Loucy (cell line): ENCODE measurements at regions not wholly inside any gene's neighbourhood (a gene's known extent, or its start where the extent isn't known, plus 50 kb on each side); places are given as distances from the start of the nearest gene placed in this dataset.

Source experiments
- EZH2phosphoT487 ChIP-seq: fragments of 200-600 bp; IDR thresholded peaks from 2 replicates; pipeline ENCODE4 v1.6.1; 2018; ENCODE audit warnings: antibody characterized with exemption, mild to moderate bottlenecking, moderate library complexity, borderline replicate concordance
- TF ChIP-seq, protein P1 (sequence below): fragments of 200-600 bp; sonication (generic); conservative IDR thresholded peaks from 2 replicates; pipeline ENCODE4 v1.5.1; 2014; ENCODE audit warnings: mild to moderate bottlenecking, antibody characterized with exemption, low read length

DNA sequence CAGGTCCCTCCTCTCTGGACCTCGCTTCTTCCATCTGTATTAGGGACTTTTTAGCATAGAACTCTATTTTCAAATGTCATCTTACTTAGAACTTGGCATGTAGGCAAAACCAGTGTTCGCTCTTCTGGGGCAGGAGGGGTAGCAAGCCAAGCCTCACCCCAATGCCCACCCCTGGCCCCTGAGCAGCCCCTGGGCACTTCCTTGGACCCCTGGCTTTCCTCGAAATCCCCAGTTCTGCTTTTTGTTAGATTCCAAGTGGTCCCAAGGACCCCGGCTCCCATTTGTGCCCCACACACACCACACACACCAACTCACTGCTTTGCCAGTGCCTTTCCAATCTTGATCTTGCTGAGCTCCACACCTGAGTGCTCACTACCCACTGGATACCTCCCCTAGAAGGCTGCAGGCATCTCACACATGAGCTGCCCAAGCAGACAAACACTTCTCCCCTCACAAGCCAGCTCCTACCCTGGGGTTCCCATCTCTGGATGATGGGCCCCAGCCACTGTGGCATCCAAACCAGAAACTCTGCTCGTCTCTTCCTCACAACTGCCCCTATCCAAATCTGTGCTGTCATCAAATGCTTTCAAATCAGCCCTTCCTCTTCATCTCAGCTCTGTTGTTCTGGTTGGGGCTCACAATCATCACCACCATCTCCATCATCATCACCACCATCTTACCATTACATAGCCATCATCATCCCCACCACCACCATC is 167.9 kb upstream of the ZMIZ1 start:
- TF ChIP-seq, protein P1, sequence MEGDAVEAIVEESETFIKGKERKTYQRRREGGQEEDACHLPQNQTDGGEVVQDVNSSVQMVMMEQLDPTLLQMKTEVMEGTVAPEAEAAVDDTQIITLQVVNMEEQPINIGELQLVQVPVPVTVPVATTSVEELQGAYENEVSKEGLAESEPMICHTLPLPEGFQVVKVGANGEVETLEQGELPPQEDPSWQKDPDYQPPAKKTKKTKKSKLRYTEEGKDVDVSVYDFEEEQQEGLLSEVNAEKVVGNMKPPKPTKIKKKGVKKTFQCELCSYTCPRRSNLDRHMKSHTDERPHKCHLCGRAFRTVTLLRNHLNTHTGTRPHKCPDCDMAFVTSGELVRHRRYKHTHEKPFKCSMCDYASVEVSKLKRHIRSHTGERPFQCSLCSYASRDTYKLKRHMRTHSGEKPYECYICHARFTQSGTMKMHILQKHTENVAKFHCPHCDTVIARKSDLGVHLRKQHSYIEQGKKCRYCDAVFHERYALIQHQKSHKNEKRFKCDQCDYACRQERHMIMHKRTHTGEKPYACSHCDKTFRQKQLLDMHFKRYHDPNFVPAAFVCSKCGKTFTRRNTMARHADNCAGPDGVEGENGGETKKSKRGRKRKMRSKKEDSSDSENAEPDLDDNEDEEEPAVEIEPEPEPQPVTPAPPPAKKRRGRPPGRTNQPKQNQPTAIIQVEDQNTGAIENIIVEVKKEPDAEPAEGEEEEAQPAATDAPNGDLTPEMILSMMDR = no peak
- no peak for TF ChIP-seq EZH2phosphoT487
